Lower leg skin (tissue), 3 donors: ENCODE measurements at regions not wholly inside any gene's neighbourhood (a gene's known extent, or its start where the extent isn't known, plus 50 kb on each side); places are given as distances from the start of the nearest gene placed in this dataset.

Experiments
- POLR2A ChIP-seq, 2 donors: fragments of 450-650 bp; IDR thresholded peaks; one replicate each; pipeline ENCODE4 v1.6.1; 2016 to 2017; ENCODE audit warnings: antibody characterized with exemption in 2 of 2, mild to moderate bottlenecking in 1 of 2, moderate library complexity in 1 of 2
- TF ChIP-seq, protein P1 (sequence below), 3 donors: fragments of 450-650 bp; IDR thresholded peaks; one replicate each; pipeline ENCODE4 v1.5.1; 2016; ENCODE audit warnings: antibody characterized with exemption in 3 of 3, mild to moderate bottlenecking in 3 of 3, moderate library complexity in 2 of 3

DNA sequence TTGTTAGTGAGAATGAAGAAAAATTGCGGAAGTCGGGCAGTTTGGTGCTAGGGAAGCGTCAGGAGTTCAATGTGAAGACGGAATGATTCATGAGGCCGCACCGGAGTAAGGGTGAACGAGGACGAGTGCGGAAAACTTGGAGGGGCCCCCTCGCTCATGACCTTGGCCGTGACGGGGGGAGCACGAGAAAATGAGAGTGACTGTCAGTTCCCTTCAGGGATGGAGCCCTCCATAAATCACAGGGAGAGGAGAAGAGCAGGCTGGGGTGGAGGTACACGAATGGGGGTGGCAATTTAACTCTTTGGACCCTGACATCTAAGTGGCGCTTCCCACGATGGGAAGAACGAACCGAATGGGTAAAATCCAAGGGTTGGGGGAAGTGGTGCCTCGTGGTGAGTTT is 486.4 kb downstream of the TSHZ3 start:
- TF ChIP-seq, protein P1, sequence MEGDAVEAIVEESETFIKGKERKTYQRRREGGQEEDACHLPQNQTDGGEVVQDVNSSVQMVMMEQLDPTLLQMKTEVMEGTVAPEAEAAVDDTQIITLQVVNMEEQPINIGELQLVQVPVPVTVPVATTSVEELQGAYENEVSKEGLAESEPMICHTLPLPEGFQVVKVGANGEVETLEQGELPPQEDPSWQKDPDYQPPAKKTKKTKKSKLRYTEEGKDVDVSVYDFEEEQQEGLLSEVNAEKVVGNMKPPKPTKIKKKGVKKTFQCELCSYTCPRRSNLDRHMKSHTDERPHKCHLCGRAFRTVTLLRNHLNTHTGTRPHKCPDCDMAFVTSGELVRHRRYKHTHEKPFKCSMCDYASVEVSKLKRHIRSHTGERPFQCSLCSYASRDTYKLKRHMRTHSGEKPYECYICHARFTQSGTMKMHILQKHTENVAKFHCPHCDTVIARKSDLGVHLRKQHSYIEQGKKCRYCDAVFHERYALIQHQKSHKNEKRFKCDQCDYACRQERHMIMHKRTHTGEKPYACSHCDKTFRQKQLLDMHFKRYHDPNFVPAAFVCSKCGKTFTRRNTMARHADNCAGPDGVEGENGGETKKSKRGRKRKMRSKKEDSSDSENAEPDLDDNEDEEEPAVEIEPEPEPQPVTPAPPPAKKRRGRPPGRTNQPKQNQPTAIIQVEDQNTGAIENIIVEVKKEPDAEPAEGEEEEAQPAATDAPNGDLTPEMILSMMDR (IDR thresholded peaks at IDR 0.05) = no peak
- no peak for TF ChIP-seq POLR2A (IDR thresholded peaks at IDR 0.05)
